ENCODE measurements at regions not wholly inside any gene's neighbourhood (a gene's known extent, or its start where the extent isn't known, plus 50 kb on each side); places are given as distances from the start of the nearest gene placed in this dataset.
A peak's percentile ranks its signal among the peaks of the same experiment; 100 is the strongest.

DNA sequence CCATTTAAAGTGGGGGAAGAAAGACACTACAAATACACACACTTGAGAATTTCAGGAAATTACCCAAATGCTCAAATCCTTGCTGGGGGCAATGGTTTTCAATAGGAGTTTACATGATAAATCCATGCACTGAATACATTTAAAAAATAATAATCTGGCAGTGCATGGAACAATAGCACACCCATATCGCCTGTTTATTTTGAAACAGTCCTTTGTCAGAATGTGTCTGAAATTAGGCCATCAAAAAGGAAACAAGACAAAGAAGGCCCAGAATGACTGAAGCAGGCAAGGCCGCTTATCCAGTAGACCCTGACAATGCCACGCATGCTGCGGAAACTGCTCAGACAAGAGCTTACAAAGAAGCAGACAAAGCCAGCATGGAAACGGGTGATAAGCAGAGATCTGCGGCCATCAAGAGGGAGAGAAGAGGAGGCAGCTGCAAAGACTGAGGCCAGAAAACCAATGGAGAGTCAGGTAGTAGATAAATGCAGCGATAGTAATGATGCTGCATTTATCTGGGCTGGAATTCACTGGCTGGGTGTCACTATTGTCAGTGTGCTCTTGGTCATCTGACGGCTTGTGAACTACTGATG is 211.9 kb upstream of the CNR1 start:
- no peak for TF ChIP-seq EZH2 (IDR thresholded peaks at IDR 0.05; ENCODE audit: low read length, missing control alignments)
- TF ChIP-seq, protein P1, sequence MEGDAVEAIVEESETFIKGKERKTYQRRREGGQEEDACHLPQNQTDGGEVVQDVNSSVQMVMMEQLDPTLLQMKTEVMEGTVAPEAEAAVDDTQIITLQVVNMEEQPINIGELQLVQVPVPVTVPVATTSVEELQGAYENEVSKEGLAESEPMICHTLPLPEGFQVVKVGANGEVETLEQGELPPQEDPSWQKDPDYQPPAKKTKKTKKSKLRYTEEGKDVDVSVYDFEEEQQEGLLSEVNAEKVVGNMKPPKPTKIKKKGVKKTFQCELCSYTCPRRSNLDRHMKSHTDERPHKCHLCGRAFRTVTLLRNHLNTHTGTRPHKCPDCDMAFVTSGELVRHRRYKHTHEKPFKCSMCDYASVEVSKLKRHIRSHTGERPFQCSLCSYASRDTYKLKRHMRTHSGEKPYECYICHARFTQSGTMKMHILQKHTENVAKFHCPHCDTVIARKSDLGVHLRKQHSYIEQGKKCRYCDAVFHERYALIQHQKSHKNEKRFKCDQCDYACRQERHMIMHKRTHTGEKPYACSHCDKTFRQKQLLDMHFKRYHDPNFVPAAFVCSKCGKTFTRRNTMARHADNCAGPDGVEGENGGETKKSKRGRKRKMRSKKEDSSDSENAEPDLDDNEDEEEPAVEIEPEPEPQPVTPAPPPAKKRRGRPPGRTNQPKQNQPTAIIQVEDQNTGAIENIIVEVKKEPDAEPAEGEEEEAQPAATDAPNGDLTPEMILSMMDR (conservative IDR thresholded peaks at IDR 0.05 in 1 of 2, IDR thresholded peaks at IDR 0.05 in 1 of 2; ENCODE audit: low read depth in 1 of 2, low read length in 2 of 2): no peak
- no peak overlapping the region for H3K27ac ChIP-seq (ENCODE audit: insufficient read depth, low read length)
- no peaks in the 10 kb centered on the region for H3K79me2 ChIP-seq (ENCODE audit: control insufficient read depth, insufficient read depth, low read length)
- no peak overlapping the region for H2AFZ ChIP-seq (ENCODE audit: low read length)
- no peaks in the 10 kb centered on the region for H4K20me1 ChIP-seq (ENCODE audit: control insufficient read depth, extremely low read depth, insufficient read depth, low read length)
- no peaks in the 10 kb centered on the region for H3K9me3 ChIP-seq (ENCODE audit: control insufficient read depth, insufficient read depth, low read depth, low read length)
- no peak for DNase-seq (ENCODE audit: low read depth in 2 of 2)
- H3K9ac ChIP-seq (ENCODE audit: insufficient read depth, low read length): no peak overlapping the region
- H3K36me3 ChIP-seq (ENCODE audit: control insufficient read depth, insufficient read depth, low read length): no peaks in the 10 kb centered on the region
- peaks cover 2% of the 10 kb centered on the region for H3K4me1 ChIP-seq (ENCODE audit: control insufficient read depth, extremely low read depth, insufficient read depth, low read length)
- no peak overlapping the region for H3K4me2 ChIP-seq (ENCODE audit: extremely low read depth, insufficient read depth, low read length)
- no peak overlapping the region for H3K4me3 ChIP-seq (replicated peaks in 1 of 4; ENCODE audit: control extremely low read depth in 1 of 4, insufficient read depth in 1 of 4, low read depth in 3 of 4, low read length in 4 of 4)
- no peaks in the 10 kb centered on the region for H3K27me3 ChIP-seq (ENCODE audit: control insufficient read depth, insufficient read depth, low read length)

DNA sequence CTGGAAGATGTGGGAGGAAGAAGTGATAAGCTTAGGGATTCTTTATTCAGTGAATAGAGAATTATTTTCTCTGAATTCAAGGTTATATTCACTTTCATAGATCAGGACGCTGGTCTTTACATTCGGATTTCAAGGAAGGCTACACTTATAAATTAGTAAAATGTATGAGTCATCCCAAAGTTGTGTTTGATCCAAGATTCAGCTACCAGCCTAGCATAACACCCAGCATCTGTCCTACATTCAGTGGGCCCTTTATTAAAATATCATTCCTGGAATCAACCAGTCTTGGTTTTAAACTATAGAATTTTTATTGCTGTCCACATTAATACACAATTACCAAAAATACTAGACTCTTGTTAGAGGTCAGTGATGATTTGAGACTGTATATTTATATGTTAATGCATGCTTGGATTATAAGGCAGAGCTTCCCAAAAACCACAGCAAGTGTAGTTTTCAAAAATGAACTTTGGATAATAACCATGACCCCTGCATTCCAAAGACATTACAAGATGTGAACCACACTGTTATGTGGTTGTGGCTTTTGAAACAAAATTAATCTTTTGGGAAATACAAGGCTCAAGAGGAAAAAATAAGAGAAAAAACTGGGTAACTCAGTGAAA is 210.7 kb upstream of the CNR1 start:
- H3K4me3 ChIP-seq (replicated peaks in 1 of 4; ENCODE audit: control extremely low read depth in 1 of 4, insufficient read depth in 1 of 4, low read depth in 3 of 4, low read length in 4 of 4): no peak overlapping the region
- no peaks in the 10 kb centered on the region for H4K20me1 ChIP-seq (ENCODE audit: control insufficient read depth, extremely low read depth, insufficient read depth, low read length)
- no peak overlapping the region for H2AFZ ChIP-seq (ENCODE audit: low read length)
- no peak overlapping the region for H3K4me2 ChIP-seq (ENCODE audit: extremely low read depth, insufficient read depth, low read length)
- no peaks in the 10 kb centered on the region for H3K79me2 ChIP-seq (ENCODE audit: control insufficient read depth, insufficient read depth, low read length)
- peak; percentile 53 to 92 for DNase-seq (ENCODE audit: low read depth in 2 of 2)
- no peaks in the 10 kb centered on the region for H3K27me3 ChIP-seq (ENCODE audit: control insufficient read depth, insufficient read depth, low read length)
- no peaks in the 10 kb centered on the region for H3K9me3 ChIP-seq (ENCODE audit: control insufficient read depth, insufficient read depth, low read depth, low read length)
- H3K36me3 ChIP-seq (ENCODE audit: control insufficient read depth, insufficient read depth, low read length): no peaks in the 10 kb centered on the region
- TF ChIP-seq, protein P1 (conservative IDR thresholded peaks at IDR 0.05 in 1 of 2, IDR thresholded peaks at IDR 0.05 in 1 of 2; ENCODE audit: low read depth in 1 of 2, low read length in 2 of 2): no peak
- no peak for TF ChIP-seq EZH2 (IDR thresholded peaks at IDR 0.05; ENCODE audit: low read length, missing control alignments)
- peaks cover 2% of the 10 kb centered on the region for H3K4me1 ChIP-seq (ENCODE audit: control insufficient read depth, extremely low read depth, insufficient read depth, low read length)
- H3K27ac ChIP-seq (ENCODE audit: insufficient read depth, low read length): no peak overlapping the region
- no peak overlapping the region for H3K9ac ChIP-seq (ENCODE audit: insufficient read depth, low read length)

DNA sequence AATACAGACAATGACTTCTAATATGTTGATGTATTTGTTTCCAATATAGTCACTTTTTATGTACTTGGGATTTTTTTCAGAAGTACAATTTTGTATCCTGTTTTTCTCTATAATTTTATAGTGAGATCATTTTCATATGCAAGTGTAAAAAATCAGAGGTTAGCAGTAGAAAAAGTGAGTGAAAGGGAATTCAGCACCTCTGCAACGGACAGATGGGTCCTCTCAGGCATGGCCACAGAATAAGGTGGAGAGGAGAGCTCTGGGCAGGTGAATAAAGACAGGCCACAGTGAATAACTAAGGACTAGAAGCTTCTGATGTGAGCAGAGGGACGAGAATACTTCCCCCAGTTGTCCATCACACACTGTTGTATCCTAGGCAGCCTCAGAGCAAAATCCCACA is 210.1 kb upstream of the CNR1 start:
- Histone ChIP-seq H3K27ac (ENCODE audit: insufficient read depth, low read length) (no peak overlapping the region), H3K9ac (ENCODE audit: insufficient read depth, low read length) (no peak overlapping the region), H3K36me3 (ENCODE audit: control insufficient read depth, insufficient read depth, low read length) (no peaks in the 10 kb centered on the region), H3K4me3 (replicated peaks in 1 of 4; ENCODE audit: control extremely low read depth in 1 of 4, insufficient read depth in 1 of 4, low read depth in 3 of 4, low read length in 4 of 4) (no peak overlapping the region), H4K20me1 (ENCODE audit: control insufficient read depth, extremely low read depth, insufficient read depth, low read length) (no peaks in the 10 kb centered on the region), H3K4me1 (ENCODE audit: control insufficient read depth, extremely low read depth, insufficient read depth, low read length) (peaks cover 2% of the 10 kb centered on the region), H3K4me2 (ENCODE audit: extremely low read depth, insufficient read depth, low read length) (no peak overlapping the region), H2AFZ (ENCODE audit: low read length) (no peak overlapping the region), H3K9me3 (ENCODE audit: control insufficient read depth, insufficient read depth, low read depth, low read length) (no peaks in the 10 kb centered on the region), H3K27me3 (ENCODE audit: control insufficient read depth, insufficient read depth, low read length) (no peaks in the 10 kb centered on the region), H3K79me2 (ENCODE audit: control insufficient read depth, insufficient read depth, low read length) (no peaks in the 10 kb centered on the region)
- no peak for DNase-seq (ENCODE audit: low read depth in 2 of 2)
- TF ChIP-seq EZH2 (IDR thresholded peaks at IDR 0.05; ENCODE audit: low read length, missing control alignments): no peak
- TF ChIP-seq, protein P1 (conservative IDR thresholded peaks at IDR 0.05 in 1 of 2, IDR thresholded peaks at IDR 0.05 in 1 of 2; ENCODE audit: low read depth in 1 of 2, low read length in 2 of 2): no peak

Measured in fibroblast of lung (primary cell).